ENCODE measurements at regions not wholly inside any gene's neighbourhood (a gene's known extent, or its start where the extent isn't known, plus 50 kb on each side); places are given as distances from the start of the nearest gene placed in this dataset.

DNA sequence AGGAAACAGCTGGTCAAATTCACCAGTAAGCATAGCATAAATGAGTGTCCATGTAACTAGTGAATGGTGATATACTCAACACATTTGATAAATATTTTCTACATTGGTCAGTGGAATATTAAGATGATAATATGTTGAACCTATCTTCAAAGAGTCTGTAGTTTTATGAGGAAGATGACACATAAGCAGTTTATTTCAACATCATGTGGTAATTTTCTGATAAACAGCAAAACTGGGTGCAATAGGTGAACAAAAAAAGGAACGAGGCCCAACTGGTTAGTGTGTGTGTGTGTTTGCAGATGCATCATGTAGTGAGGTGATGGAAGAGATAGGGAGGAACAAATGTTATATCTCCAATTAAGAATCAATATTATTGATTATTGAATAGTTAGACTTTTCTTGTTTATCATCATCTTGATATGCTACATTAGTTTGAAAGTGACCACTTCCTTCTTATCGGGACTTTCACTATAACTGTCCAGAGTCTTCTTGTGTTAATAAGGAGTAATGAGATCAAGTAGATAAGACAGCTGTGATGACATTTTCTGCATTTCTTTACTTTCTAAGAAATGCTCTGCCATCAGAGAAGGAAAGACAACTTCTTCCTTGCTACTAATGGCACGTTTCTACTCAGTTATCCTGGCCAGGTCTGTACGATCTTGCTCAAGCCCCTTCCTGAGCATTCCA is 270.7 kb downstream of the ETS1 start:
- TF ChIP-seq, protein P1, sequence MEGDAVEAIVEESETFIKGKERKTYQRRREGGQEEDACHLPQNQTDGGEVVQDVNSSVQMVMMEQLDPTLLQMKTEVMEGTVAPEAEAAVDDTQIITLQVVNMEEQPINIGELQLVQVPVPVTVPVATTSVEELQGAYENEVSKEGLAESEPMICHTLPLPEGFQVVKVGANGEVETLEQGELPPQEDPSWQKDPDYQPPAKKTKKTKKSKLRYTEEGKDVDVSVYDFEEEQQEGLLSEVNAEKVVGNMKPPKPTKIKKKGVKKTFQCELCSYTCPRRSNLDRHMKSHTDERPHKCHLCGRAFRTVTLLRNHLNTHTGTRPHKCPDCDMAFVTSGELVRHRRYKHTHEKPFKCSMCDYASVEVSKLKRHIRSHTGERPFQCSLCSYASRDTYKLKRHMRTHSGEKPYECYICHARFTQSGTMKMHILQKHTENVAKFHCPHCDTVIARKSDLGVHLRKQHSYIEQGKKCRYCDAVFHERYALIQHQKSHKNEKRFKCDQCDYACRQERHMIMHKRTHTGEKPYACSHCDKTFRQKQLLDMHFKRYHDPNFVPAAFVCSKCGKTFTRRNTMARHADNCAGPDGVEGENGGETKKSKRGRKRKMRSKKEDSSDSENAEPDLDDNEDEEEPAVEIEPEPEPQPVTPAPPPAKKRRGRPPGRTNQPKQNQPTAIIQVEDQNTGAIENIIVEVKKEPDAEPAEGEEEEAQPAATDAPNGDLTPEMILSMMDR (IDR thresholded peaks at IDR 0.05) = no peak
- no peak for TF ChIP-seq POLR2A (IDR thresholded peaks at IDR 0.05)
